ENCODE measurements at regions not wholly inside any gene's neighbourhood (a gene's known extent, or its start where the extent isn't known, plus 50 kb on each side); places are given as distances from the start of the nearest gene placed in this dataset.

DNA sequence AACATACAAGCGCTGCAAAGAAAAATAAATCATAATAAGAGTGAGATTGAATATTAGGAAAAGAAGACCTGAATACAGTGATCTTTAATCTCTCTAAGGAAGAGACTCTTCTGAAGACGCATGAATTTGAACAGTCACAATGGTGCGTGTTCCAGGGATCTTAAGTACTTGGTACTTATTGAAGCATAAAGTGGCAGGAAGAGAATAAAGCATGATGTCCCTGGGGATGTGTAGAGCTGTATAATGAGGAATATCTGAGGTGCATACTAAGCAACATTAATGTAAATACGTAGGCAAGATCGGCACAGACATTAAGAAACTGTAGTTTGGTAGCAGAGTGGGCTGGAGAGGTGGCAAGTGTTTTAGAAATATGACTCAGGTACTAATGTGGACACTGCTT is 246.2 kb upstream of the MCTP2 start:
- Histone ChIP-seq H3K36me3 (ENCODE audit: insufficient read depth, low read length) (no peaks in the 10 kb centered on the region), H3K27ac (no peak overlapping the region), H3K9ac (ENCODE audit: insufficient read length) (no peak overlapping the region), H3K9me3 (ENCODE audit: low read depth, low read length) (no peaks in the 10 kb centered on the region), H3K4me3 (no peak overlapping the region)
- DNase-seq (ENCODE audit: low read depth, low spot score) = no peak
- TF ChIP-seq FOXP2 (optimal IDR thresholded peaks at IDR 0.05; ENCODE audit: control extremely low read depth, extremely low read length, insufficient read depth) (no peak), EZH2 (IDR thresholded peaks at IDR 0.05) (no peak), POLR2AphosphoS5 (IDR thresholded peaks at IDR 0.05; ENCODE audit: borderline replicate concordance, low read depth, low read length) (no peak)

DNA sequence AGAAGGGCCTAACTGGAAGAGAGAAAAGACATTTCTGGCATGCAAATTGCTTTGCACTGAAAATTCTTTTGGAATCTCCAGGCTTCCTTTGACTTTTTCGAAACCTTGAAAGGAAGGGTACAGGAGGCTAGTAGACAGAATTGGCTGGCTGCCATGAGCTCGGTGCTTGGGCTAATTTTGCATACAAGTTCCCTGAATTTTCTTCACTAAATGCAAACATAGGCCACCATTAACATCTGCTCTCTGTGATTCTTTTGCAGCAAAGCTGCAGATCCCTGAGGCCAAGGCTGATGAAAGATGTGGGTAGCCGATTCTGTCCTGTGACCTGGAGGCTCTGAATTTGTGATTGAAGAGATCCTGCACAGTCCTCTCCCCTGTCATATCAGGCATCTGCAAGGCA is 247.8 kb upstream of the MCTP2 start:
- no peak overlapping the region for H3K27ac ChIP-seq
- TF ChIP-seq FOXP2 (optimal IDR thresholded peaks at IDR 0.05; ENCODE audit: control extremely low read depth, extremely low read length, insufficient read depth) (no peak), EZH2 (IDR thresholded peaks at IDR 0.05) (no peak), POLR2AphosphoS5 (IDR thresholded peaks at IDR 0.05; ENCODE audit: borderline replicate concordance, low read depth, low read length) (no peak)
- no peak for DNase-seq (ENCODE audit: low read depth, low spot score)

DNA sequence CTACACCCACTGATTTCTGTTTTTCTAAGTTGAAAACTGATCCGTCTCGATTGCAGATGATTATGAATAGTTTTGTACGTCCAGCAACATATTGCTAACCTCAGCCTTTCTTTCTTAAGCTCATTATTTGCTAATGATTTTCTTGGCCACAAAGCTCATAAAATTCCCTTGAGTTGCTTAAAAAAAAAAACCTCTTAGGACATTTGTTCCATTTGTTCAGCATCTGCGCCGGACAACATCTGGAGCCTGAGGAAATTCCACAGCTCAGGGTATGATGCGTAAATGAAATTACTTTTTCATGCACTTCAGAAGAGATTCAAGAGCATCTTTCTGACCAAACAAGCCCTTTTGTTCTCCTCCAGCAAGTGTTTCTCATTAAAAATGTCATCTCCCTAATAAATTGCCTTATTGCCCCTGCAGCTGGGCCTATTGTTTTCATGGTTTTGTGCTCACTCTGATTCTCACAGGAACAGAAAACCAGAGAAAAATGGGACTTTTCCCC is 249.1 kb upstream of the MCTP2 start:
- no peak overlapping the region for H3K4me3 ChIP-seq
- no peak for DNase-seq (ENCODE audit: low read depth, low spot score)
- TF ChIP-seq FOXP2 (optimal IDR thresholded peaks at IDR 0.05; ENCODE audit: control extremely low read depth, extremely low read length, insufficient read depth) = no peak
- TF ChIP-seq EZH2 (IDR thresholded peaks at IDR 0.05) = no peak
- no peak for TF ChIP-seq POLR2AphosphoS5 (IDR thresholded peaks at IDR 0.05; ENCODE audit: borderline replicate concordance, low read depth, low read length)
- no peak overlapping the region for H3K27ac ChIP-seq
- no peak overlapping the region for H3K9ac ChIP-seq (ENCODE audit: insufficient read length)
- H3K9me3 ChIP-seq (ENCODE audit: low read depth, low read length) = no peaks in the 10 kb centered on the region
- H3K36me3 ChIP-seq (ENCODE audit: insufficient read depth, low read length) = no peaks in the 10 kb centered on the region

More for the DNA sequence above, 247.8 kb upstream of the MCTP2 start:
- no peaks in the 10 kb centered on the region for H3K36me3 ChIP-seq (ENCODE audit: insufficient read depth, low read length)
- no peaks in the 10 kb centered on the region for H3K9me3 ChIP-seq (ENCODE audit: low read depth, low read length)
- H3K9ac ChIP-seq (ENCODE audit: insufficient read length) = no peak overlapping the region
- H3K4me3 ChIP-seq = no peak overlapping the region

DNA sequence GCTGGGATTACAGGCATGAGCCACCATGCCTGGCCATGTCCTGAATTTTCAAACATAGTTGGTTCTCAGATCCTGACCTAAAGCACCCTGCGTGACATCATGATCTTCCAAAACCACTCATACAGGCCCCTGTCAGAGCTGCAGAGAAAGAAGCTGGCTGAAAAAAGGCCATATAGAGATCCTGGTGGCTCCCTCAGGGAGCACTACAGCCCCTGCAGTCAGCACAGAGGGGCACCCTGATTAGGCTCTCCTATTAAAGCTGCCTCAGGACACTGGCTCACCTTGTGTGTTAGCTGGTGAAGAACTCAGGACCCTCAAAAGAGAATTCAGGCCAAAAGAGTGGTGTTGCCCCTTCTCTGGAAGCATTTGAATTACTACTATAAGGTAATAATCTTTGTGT is 249.7 kb upstream of the MCTP2 start:
- H3K9me3 ChIP-seq (ENCODE audit: low read depth, low read length) = no peaks in the 10 kb centered on the region
- H3K9ac ChIP-seq (ENCODE audit: insufficient read length) = no peak overlapping the region
- no peak overlapping the region for H3K27ac ChIP-seq
- DNase-seq (ENCODE audit: low read depth, low spot score) = no peak
- no peak overlapping the region for H3K4me3 ChIP-seq
- TF ChIP-seq POLR2AphosphoS5 (IDR thresholded peaks at IDR 0.05; ENCODE audit: borderline replicate concordance, low read depth, low read length) (no peak), EZH2 (IDR thresholded peaks at IDR 0.05) (no peak), FOXP2 (optimal IDR thresholded peaks at IDR 0.05; ENCODE audit: control extremely low read depth, extremely low read length, insufficient read depth) (no peak)
- H3K36me3 ChIP-seq (ENCODE audit: insufficient read depth, low read length) = no peaks in the 10 kb centered on the region

DNA sequence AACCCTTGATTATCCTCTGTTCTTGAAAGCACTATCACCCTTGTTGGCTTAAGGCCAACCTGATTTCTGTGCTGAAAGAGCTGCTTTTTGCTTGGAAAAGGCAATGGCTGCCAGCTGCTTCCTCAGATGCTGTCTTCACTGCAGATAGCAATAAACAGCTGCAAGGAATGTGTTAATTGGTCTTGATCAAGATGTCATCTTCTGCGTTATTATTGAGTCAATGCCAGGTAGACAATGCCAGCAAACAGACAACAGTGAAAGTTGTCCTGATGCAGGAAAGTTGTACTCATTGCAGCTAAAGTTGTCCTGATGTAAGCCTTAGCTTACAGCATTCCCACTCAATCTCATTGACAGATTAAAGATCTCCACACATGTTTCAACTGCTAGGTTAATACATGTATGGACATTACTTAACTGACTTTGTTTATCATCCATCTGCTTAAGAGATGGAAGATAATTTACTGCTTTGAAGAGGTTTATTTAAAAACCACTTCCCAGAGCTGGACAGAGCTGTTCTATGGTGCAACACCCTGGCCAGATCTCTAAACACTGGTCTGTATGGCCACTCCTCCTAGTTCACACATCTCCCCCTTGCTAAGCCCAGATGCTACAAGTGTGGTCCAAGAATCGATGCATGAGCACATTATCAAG is 251.0 kb upstream of the MCTP2 start:
- no peak for DNase-seq (ENCODE audit: low read depth, low spot score)
- TF ChIP-seq FOXP2 (optimal IDR thresholded peaks at IDR 0.05; ENCODE audit: control extremely low read depth, extremely low read length, insufficient read depth) = no peak
- TF ChIP-seq EZH2 (IDR thresholded peaks at IDR 0.05) = no peak
- no peak for TF ChIP-seq POLR2AphosphoS5 (IDR thresholded peaks at IDR 0.05; ENCODE audit: borderline replicate concordance, low read depth, low read length)
- Histone ChIP-seq H3K36me3 (ENCODE audit: insufficient read depth, low read length) (no peaks in the 10 kb centered on the region), H3K9me3 (ENCODE audit: low read depth, low read length) (no peaks in the 10 kb centered on the region), H3K27ac (no peak overlapping the region), H3K4me3 (no peak overlapping the region), H3K9ac (ENCODE audit: insufficient read length) (no peak overlapping the region)

DNA sequence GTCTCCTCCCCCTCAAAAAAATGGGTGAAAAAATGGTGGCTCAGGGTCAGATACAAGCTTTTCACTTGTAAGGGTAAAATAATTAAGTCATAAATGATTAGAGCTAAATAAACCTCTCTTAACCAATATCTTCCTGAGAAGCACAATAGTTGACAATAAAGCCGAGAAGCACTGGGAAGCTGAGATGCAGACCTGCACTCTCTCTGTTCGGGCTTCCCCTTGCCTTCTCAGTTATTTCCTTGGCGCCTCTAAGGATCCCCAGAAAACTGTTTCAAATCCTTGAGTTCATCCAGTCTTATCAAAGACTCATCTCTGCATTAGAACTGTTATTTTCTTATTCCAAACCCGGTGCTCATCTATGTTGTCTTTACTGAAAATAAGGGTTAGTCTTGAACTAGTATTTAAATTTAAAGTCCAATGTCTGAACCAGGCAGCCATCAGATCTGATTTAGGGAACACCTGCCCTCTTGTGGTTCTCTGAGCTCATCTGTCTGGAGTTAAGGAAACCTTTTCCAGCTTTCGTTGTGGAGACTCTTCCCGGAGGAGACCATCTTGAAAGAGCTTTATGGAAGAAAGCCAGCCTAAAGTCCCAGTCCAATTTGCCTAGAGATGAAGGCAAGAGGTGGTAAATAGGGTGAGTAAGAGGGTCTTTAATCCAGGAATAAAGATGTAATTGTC is 256.4 kb upstream of the MCTP2 start:
- no peaks in the 10 kb centered on the region for H3K9me3 ChIP-seq (ENCODE audit: low read depth, low read length)
- no peaks in the 10 kb centered on the region for H3K36me3 ChIP-seq (ENCODE audit: insufficient read depth, low read length)
- no peak overlapping the region for H3K27ac ChIP-seq
- no peak for DNase-seq (ENCODE audit: low read depth, low spot score)
- TF ChIP-seq FOXP2 (optimal IDR thresholded peaks at IDR 0.05; ENCODE audit: control extremely low read depth, extremely low read length, insufficient read depth) = no peak
- no peak overlapping the region for H3K9ac ChIP-seq (ENCODE audit: insufficient read length)
- H3K4me3 ChIP-seq = no peak overlapping the region

DNA sequence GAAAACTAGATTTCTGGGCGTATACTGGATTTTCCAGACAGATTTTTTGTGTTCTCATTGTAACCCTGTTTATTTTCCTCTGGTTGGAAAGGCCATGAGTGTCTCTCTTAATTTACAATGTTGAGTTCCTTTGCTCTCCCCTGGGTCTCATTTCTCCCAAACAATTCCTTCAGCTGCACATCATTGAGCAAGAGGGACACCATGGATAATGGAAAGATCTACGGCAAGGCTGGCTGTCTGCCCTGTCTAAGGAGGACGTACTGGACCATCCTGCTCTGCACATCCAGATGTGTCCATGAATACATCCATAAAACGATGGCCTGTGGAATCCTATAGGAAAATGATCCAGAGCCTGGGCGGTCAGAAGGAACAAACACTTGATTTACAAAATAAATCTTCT is 258.1 kb upstream of the MCTP2 start:
- no peaks in the 10 kb centered on the region for H3K9me3 ChIP-seq (ENCODE audit: low read depth, low read length)
- no peak overlapping the region for H3K9ac ChIP-seq (ENCODE audit: insufficient read length)
- H3K27ac ChIP-seq = no peak overlapping the region
- no peak for TF ChIP-seq FOXP2 (optimal IDR thresholded peaks at IDR 0.05; ENCODE audit: control extremely low read depth, extremely low read length, insufficient read depth)
- TF ChIP-seq POLR2AphosphoS5 (IDR thresholded peaks at IDR 0.05; ENCODE audit: borderline replicate concordance, low read depth, low read length) = no peak
- no peak for TF ChIP-seq EZH2 (IDR thresholded peaks at IDR 0.05)
- DNase-seq (ENCODE audit: low read depth, low spot score) = no peak
- H3K4me3 ChIP-seq = no peak overlapping the region
- no peaks in the 10 kb centered on the region for H3K36me3 ChIP-seq (ENCODE audit: insufficient read depth, low read length)

DNA sequence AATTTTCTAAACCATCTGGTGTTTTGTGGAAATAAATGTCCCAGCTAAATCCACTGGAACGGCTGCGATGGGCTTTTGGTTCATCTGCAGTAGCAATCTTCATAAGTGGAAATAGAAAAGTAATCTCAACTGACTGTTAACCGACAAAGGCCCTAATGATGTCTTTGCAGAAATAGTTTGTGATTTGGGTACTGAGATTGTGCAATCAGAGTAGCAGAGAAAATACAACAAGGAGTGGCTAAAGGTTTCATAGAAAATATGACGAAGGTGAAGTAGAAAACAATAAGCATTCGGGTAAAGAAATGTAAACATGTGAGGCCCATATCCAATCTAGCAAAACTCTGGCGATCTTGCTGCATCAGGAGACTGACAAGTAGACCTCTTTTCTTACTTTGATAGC is 262.6 kb upstream of the MCTP2 start:
- TF ChIP-seq POLR2AphosphoS5 (IDR thresholded peaks at IDR 0.05; ENCODE audit: borderline replicate concordance, low read depth, low read length) (no peak), FOXP2 (optimal IDR thresholded peaks at IDR 0.05; ENCODE audit: control extremely low read depth, extremely low read length, insufficient read depth) (no peak), EZH2 (IDR thresholded peaks at IDR 0.05) (no peak)
- Histone ChIP-seq H3K4me3 (no peak overlapping the region), H3K36me3 (ENCODE audit: insufficient read depth, low read length) (no peaks in the 10 kb centered on the region), H3K9ac (ENCODE audit: insufficient read length) (no peak overlapping the region), H3K9me3 (ENCODE audit: low read depth, low read length) (no peaks in the 10 kb centered on the region), H3K27ac (no peak overlapping the region)
- DNase-seq (ENCODE audit: low read depth, low spot score) = no peak

Data from SK-N-MC (cell line).